ENCODE measurements at regions not wholly inside any gene's neighbourhood (a gene's known extent, or its start where the extent isn't known, plus 50 kb on each side); places are given as distances from the start of the nearest gene placed in this dataset.

DNA sequence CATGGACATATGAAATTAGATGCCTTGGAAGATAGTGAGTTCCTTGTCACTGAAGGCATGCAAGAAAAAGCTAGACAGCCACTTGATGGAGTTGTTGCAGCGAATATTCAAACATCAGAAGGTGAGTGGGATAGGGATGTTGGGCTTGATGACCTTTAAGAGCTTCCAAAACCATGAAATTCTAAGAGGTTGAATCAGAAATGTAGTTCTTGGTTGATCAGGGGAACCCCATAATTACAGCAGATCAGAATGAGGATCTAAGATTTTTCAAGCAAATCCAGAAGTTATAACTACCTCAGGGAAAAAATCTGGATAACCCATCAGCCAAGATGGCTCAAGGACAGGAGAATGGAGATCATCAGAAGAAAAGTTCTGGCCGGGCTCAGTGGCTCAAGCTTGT is 244.3 kb upstream of the NR4A3 start:
- TF ChIP-seq, protein P1, sequence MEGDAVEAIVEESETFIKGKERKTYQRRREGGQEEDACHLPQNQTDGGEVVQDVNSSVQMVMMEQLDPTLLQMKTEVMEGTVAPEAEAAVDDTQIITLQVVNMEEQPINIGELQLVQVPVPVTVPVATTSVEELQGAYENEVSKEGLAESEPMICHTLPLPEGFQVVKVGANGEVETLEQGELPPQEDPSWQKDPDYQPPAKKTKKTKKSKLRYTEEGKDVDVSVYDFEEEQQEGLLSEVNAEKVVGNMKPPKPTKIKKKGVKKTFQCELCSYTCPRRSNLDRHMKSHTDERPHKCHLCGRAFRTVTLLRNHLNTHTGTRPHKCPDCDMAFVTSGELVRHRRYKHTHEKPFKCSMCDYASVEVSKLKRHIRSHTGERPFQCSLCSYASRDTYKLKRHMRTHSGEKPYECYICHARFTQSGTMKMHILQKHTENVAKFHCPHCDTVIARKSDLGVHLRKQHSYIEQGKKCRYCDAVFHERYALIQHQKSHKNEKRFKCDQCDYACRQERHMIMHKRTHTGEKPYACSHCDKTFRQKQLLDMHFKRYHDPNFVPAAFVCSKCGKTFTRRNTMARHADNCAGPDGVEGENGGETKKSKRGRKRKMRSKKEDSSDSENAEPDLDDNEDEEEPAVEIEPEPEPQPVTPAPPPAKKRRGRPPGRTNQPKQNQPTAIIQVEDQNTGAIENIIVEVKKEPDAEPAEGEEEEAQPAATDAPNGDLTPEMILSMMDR (IDR thresholded peaks at IDR 0.05), result no peak
- no peak for TF ChIP-seq POLR2AphosphoS5 (IDR thresholded peaks at IDR 0.05)
- TF ChIP-seq POLR2A (IDR thresholded peaks at IDR 0.05), result no peak
- TF ChIP-seq EP300 (IDR thresholded peaks at IDR 0.05), result no peak
